HCT116 (cell line): ENCODE measurements at regions not wholly inside any gene's neighbourhood (a gene's known extent, or its start where the extent isn't known, plus 50 kb on each side); places are given as distances from the start of the nearest gene placed in this dataset.
A peak's percentile ranks its signal among the peaks of the same experiment; 100 is the strongest.

Experiments used
- ATAC-seq: fragments of 200-7000 bp; cut with Tn5 transposase; 2 replicates; pipeline ENCODE4 v1.9.1; 2020; ENCODE audit warnings: mild to moderate bottlenecking, moderate library complexity
- BruUV-seq: library from RNA; stranded (reverse); fragments of 400-500 nt; replicated peaks from 2 replicates; lab custom pipeline; 2021; lab: Mats Ljungman, UMichigan
- CTCF ChIA-PET: fragments of 300-600 bp; sonication (Branson Sonifier 250); formaldehyde crosslinking; loops from one replicate; lab custom pipeline; 2021; ENCODE audit warnings: antibody characterized with exemption; lab: Charles Lee
- POLR2A ChIA-PET: fragments of 300-600, 350-600 bp; sonication (Branson Sonifier 250); formaldehyde crosslinking; loops from one replicate; lab custom pipeline; 2021; ENCODE audit warnings: antibody characterized with exemption; lab: Charles Lee
- RAD21 ChIA-PET, 2 experiments: fragments of 300-600 bp; sonication (Branson Sonifier 250); formaldehyde crosslinking; loops; one replicate each; lab custom pipeline; 2023; ENCODE audit warnings: low total read pairs in 2 of 2; ENCODE audit not compliant: uncharacterized antibody in 2 of 2, unreplicated experiment in 2 of 2, low non-redundant PET in 1 of 2; lab: Charles Lee
- DNase-seq: peaks from one replicate; pipeline ENCODE4 v3.0.0-alpha.2; 2010; ENCODE audit warnings: low read depth, low spot score
- H2AFZ ChIP-seq: fragments of 200-600 bp; shearing (Covaris generic), sonication (generic); 2 replicates; pipeline ENCODE4 v1.6.1; 2017; ENCODE audit warnings: low read depth, mixed run types, mixed read lengths, antibody characterized with exemption, low read length; ENCODE audit not compliant: poor library complexity, severe bottlenecking
- H3K27ac ChIP-seq: 2 replicates; pipeline ENCODE4 v1.5.1; 2012; ENCODE audit warnings: low read depth, low read length
- H3K27me3 ChIP-seq: fragments of 200-600 bp; sonication (generic); 2 replicates; pipeline ENCODE4 v1.6.1; 2016; ENCODE audit warnings: mixed run types, low read length, mixed read lengths; ENCODE audit not compliant: insufficient read depth
- H3K36me3 ChIP-seq, 2 experiments: fragments of 200-500 bp in 1 of 2; fragments of 200-600 bp in 1 of 2; sonication (Bioruptor generic) in 1 of 2; sonication (generic) in 1 of 2; 2 replicates each; pipeline versions ENCODE4 v1.5.1 to v1.6.1; 2014 to 2016; ENCODE audit warnings: low read length in 2 of 2, inconsistent platforms in 1 of 2, mixed read lengths in 1 of 2, mixed run types in 1 of 2; ENCODE audit not compliant: insufficient read depth in 2 of 2, control insufficient read depth in 1 of 2
- H3K4me1 ChIP-seq, 2 experiments: fragments of 200-600 bp in 1 of 2; sonication (generic) in 1 of 2; 2 replicates each; pipeline versions ENCODE4 v1.5.1 to v1.6.1; 2012 to 2017; ENCODE audit warnings: low read length in 2 of 2, inconsistent platforms in 1 of 2, mild to moderate bottlenecking in 1 of 2, mixed read lengths in 1 of 2, mixed run types in 1 of 2, moderate library complexity in 1 of 2; ENCODE audit not compliant: insufficient read depth in 2 of 2, control insufficient read depth in 1 of 2
- H3K4me2 ChIP-seq: fragments of 200-600 bp; sonication (generic); 2 replicates; pipeline ENCODE4 v1.6.1; 2017; ENCODE audit warnings: mixed run types, low read length, mixed read lengths
- H3K4me3 ChIP-seq, 2 experiments: fragments of 200-600 bp in 1 of 2; sonication (generic) in 1 of 2; replicated peaks in 1 of 2; 2 replicates each; pipeline ENCODE4 v1.5.1; 2011 to 2016; ENCODE audit warnings: low read length in 2 of 2, control low read depth in 1 of 2, low read depth in 1 of 2, mild to moderate bottlenecking in 1 of 2, mixed read lengths in 1 of 2, mixed run types in 1 of 2
- H3K79me2 ChIP-seq: fragments of 200-600 bp; sonication (generic); 2 replicates; pipeline ENCODE4 v1.6.1; 2017; ENCODE audit warnings: mild to moderate bottlenecking, mixed run types, low read length, moderate library complexity, mixed read lengths; ENCODE audit not compliant: insufficient read depth
- H3K9ac ChIP-seq: fragments of 200-600 bp; sonication (generic); 2 replicates; pipeline ENCODE4 v1.6.1; 2016; ENCODE audit warnings: low read length, mixed read lengths
- H3K9me2 ChIP-seq: fragments of 200-600 bp; sonication (generic), shearing (Covaris generic); 2 replicates; pipeline ENCODE4 v1.6.1; 2017; ENCODE audit warnings: mixed run types, mild to moderate bottlenecking, moderate library complexity; ENCODE audit not compliant: insufficient read depth
- H3K9me3 ChIP-seq, 2 experiments: fragments of 200-500 bp in 1 of 2; fragments of 200-600 bp in 1 of 2; sonication (Bioruptor generic) in 1 of 2; sonication (generic) in 1 of 2; 2 replicates each; pipeline ENCODE4 v1.6.1; 2014 to 2017; ENCODE audit warnings: low read length in 2 of 2, mixed read lengths in 2 of 2, inconsistent platforms in 1 of 2, low read depth in 1 of 2, mild to moderate bottlenecking in 1 of 2, mixed run types in 1 of 2, moderate library complexity in 1 of 2; ENCODE audit not compliant: control insufficient read depth in 1 of 2, insufficient read depth in 1 of 2
- H4K20me1 ChIP-seq: fragments of 200-600 bp; sonication (generic), shearing (Covaris generic); 2 replicates; pipeline ENCODE4 v1.6.1; 2017; ENCODE audit warnings: mixed run types, mild to moderate bottlenecking, moderate library complexity; ENCODE audit not compliant: insufficient read depth
- CBX3 ChIP-seq: IDR thresholded peaks from 2 replicates; pipeline ENCODE4 v1.6.1; 2012; ENCODE audit warnings: low read depth
- CTCF ChIP-seq, 3 experiments: fragments of 200-600 bp in 1 of 3; sonication (generic) in 1 of 3; IDR thresholded peaks in 2 of 3; conservative IDR thresholded peaks in 1 of 3; 2 replicates each; pipeline ENCODE4 v1.5.1; 2012 to 2017; ENCODE audit warnings: low read depth in 2 of 3, low read length in 2 of 3, antibody characterized with exemption in 1 of 3, borderline replicate concordance in 1 of 3, control low read depth in 1 of 3, mild to moderate bottlenecking in 1 of 3, mixed read lengths in 1 of 3, mixed run types in 1 of 3, moderate library complexity in 1 of 3; ENCODE audit not compliant: insufficient read depth in 1 of 3
- POLR2AphosphoS5 ChIP-seq: IDR thresholded peaks from 2 replicates; pipeline ENCODE4 v1.6.1; 2011; ENCODE audit warnings: mild to moderate bottlenecking, low read depth, low read length, moderate library complexity
- RAD21 ChIP-seq: IDR thresholded peaks from 2 replicates; pipeline ENCODE4 v1.6.1; 2012; ENCODE audit warnings: low read depth, mild to moderate bottlenecking
- SIN3A ChIP-seq: IDR thresholded peaks from 2 replicates; pipeline ENCODE4 v1.6.1; 2012; ENCODE audit warnings: low read depth
- YY1 ChIP-seq: IDR thresholded peaks from 2 replicates; pipeline ENCODE4 v1.6.1; 2011; ENCODE audit warnings: low read length, low read depth, moderate library complexity, mild to moderate bottlenecking; ENCODE audit not compliant: insufficient replicate concordance; ENCODE audit errors: extremely low read depth
- intact Hi-C: fragments of 100-400 bp; cut with micrococcal nuclease; formaldehyde crosslinking; loops from 2 replicates; pipeline ENCODE4 v1.10.0; 2022

DNA sequence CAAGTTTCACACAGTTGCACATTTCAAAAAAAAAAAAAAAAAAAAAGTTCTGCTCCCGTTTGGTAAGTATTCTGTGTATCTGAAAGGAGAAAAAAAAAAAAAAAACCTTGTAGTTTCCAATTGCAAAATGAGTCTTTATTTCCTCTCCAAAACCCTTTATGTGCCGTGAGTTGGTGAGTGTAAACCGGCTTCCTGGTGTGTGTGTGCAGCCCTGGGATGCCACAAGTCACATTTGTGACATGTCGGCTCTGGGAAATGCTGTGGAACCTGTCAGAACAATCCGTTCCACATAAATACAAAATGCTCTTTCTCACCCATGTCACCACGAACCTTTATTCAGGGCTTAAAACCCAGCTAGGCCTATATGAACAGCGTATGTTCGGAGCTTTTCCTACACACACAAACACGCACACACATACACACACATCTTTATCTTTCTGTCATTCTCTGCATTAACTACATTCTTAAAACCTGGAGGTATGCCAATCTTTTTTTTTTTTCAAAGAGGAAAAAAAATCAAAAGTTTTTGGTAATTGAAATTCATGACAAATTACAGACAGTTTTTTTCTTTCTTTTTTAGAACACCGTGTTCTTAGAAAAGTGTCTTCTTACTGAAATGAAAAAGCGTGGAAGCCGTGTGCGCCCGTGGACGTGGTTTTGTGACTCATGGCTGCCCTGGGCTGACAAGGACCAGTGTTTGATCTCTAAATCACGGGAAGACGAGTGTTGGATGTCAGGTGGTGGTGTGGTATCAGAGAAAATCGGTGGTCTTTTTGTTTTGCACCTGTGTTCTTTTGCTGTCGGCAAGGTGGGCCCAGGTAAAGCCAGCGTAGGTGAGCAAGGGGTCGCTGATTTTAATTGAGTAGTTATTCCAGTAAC is 612.0 kb downstream of the VRK1 start:
- Histone ChIP-seq H3K4me3 (no peak overlapping the region), H3K9me3 (no peaks in the 10 kb centered on the region), H3K4me1 (no peaks in the 10 kb centered on the region), H4K20me1 (no peaks in the 10 kb centered on the region), H3K9ac (no peak overlapping the region), H3K36me3 (no peaks in the 10 kb centered on the region), H3K27me3 (peaks cover 28% of the 10 kb centered on the region), H2AFZ (no peak overlapping the region), H3K4me2 (no peak overlapping the region), H3K9me2 (no peaks in the 10 kb centered on the region), H3K27ac (no peak overlapping the region), H3K79me2 (no peaks in the 10 kb centered on the region)
- POLR2A ChIA-PET: no interaction called here
- BruUV-seq: no TSS peak
- RAD21 ChIA-PET: no interaction called here
- ATAC-seq (no peak), DNase-seq (no peak)
- no peak for TF ChIP-seq CBX3
- TF ChIP-seq YY1: no peak
- intact Hi-C loops: no loop called here
- CTCF ChIA-PET: no interaction called here

DNA sequence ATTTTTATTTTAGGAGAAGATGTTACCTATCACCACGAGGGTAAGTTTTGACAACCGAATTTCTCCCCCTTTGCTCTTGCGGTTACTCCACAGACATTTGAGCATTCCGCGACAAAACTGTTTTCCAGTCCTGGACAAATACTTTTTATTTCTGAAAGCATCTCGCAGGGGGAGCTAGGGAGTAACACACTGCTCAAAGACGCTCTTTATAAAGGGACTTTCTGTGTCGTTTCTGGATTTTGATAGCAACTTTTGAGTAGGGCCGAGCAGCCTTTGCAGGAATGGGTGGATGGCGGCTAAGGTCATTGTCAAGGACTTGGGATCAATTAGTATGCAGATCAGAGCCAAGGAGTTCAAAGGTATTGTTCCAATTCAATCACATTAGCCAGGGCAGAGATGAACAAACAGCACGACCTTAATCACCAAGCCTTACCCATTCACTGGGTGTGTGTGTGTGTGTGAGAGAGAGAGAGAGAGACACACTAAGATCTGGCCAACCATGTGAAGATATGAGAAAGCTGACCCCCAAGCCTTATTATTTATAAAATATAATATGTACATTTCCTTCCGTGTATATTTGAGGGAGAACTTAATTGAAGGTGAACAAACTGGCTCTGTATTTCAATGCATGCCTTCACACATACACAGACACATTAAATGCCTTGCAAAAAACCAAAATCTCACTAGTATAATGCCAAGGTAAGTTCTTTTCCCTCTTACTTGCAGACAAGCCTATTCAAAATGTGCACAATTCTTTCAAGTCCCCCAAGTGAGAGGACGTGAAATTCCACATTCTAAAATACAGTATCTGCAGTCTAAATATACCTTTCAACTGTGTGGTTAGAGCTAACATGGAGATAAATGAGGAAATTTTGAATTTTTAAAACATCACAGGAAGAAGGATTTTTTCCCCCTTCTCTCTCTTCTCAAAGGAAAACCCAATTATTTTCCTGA is 613.8 kb downstream of the VRK1 start:
- Histone ChIP-seq H4K20me1 (no peaks in the 10 kb centered on the region), H3K27ac (no peak overlapping the region), H3K79me2 (no peaks in the 10 kb centered on the region), H3K4me1 (no peaks in the 10 kb centered on the region), H3K36me3 (no peaks in the 10 kb centered on the region), H3K4me2 (0 out of 2 replicates have a peak overlapping the region, but pooled peaks have one; percentile 4), H3K4me3 (no peak overlapping the region), H3K9ac (no peak overlapping the region), H3K9me3 (no peaks in the 10 kb centered on the region), H3K27me3 (peaks cover 30% of the 10 kb centered on the region), H2AFZ (peak overlapping the region; percentile 26), H3K9me2 (no peaks in the 10 kb centered on the region)
- peak in 1 of 3 experiments; percentile 18; a peak in 1 of 6 replicates for TF ChIP-seq CTCF (IDR thresholded peaks at IDR 0.05 in 2 of 3, conservative IDR thresholded peaks at IDR 0.05 in 1 of 3; ENCODE audit: borderline replicate concordance in 1 of 3, insufficient read depth in 1 of 3, low read depth in 2 of 3, low read length in 2 of 3)
- TF ChIP-seq SIN3A: no peak
- no peak for TF ChIP-seq POLR2AphosphoS5
- 0 out of 2 replicates have a peak, but pooled peaks have one; percentile 5 for TF ChIP-seq RAD21
- ChIA-PET CTCF (no interaction called here), RAD21 (no interaction called here), POLR2A (no interaction called here)
- DNase-seq (no peak), ATAC-seq (peak; percentile 55; the same call in 1 of the 2 replicates)
- no TSS peak for BruUV-seq
- intact Hi-C loops: no loop called here
